ENCODE measurements at regions not wholly inside any gene's neighbourhood (a gene's known extent, or its start where the extent isn't known, plus 50 kb on each side); places are given as distances from the start of the nearest gene placed in this dataset.

DNA sequence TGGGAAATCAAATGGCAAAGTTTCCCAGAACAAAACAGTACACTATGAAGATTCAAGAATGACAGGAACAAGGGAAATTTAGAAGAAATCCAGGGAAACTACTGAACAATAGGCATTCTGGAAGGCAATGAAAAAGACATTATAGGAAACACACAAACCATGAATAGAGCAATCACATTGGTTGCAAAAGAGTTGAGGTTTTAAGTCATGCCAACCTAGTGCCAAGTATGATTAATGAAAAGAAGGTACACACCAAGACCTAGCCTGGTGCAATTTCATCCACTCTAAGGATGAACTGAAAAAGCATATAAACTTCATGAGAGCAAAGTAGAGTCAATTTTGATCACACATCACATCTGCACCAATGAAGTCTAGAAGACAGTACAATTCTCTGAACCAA, 326.9 kb downstream of the PDHA2 start:
- Mint-ChIP-seq H3K27ac (no peak overlapping the region), H3K4me1 (peaks cover 6% of the 10 kb centered on the region)

GRCh38 chr4:96170198-96170597, 330.3 kb downstream of the PDHA2 start:
- H3K4me3 Mint-ChIP-seq: no peak overlapping the region
- no peak for TF ChIP-seq CTCF (IDR thresholded peaks at IDR 0.05; ENCODE audit: unreplicated experiment in 3 of 3)
- H3K4me1 Mint-ChIP-seq: peaks cover under 1% of the 10 kb centered on the region
- H3K27me3 Mint-ChIP-seq (ENCODE audit: low read depth): no peaks in the 10 kb centered on the region
- no peaks in the 10 kb centered on the region for H3K36me3 Mint-ChIP-seq (ENCODE audit: low read depth)
- no peaks in the 10 kb centered on the region for H3K9me3 Mint-ChIP-seq
- no peak overlapping the region for H3K27ac Mint-ChIP-seq

More for the DNA sequence above, 326.9 kb downstream of the PDHA2 start:
- H3K9me3 Mint-ChIP-seq: no peaks in the 10 kb centered on the region
- H3K36me3 Mint-ChIP-seq (ENCODE audit: low read depth): no peaks in the 10 kb centered on the region
- TF ChIP-seq CTCF (IDR thresholded peaks at IDR 0.05; ENCODE audit: unreplicated experiment in 3 of 3): no peak
- no peaks in the 10 kb centered on the region for H3K27me3 Mint-ChIP-seq (ENCODE audit: low read depth)
- no peak overlapping the region for H3K4me3 Mint-ChIP-seq

DNA sequence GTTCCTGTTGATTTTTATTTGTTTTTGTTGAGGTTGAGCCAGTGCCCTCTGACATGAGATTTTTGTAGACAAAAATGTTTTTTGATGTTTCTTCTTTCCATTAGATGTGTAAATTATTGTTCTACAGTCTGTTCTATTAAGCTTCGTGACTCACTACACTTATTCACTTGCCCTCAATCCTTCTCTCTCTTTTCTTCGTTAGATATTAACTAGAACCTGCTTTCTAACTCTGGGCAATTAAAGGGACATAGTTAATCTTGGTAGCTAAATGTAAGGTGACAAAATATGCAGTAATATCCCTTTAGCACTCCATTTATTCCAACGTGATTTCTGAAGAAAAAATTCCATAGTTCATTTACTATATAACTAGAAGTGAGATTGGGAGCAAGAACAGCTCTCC, 333.9 kb downstream of the PDHA2 start:
- no peaks in the 10 kb centered on the region for H3K36me3 Mint-ChIP-seq (ENCODE audit: low read depth)
- no peak for TF ChIP-seq CTCF (IDR thresholded peaks at IDR 0.05; ENCODE audit: unreplicated experiment in 3 of 3)
- no peaks in the 10 kb centered on the region for H3K27me3 Mint-ChIP-seq (ENCODE audit: low read depth)
- no peak overlapping the region for H3K4me3 Mint-ChIP-seq
- H3K9me3 Mint-ChIP-seq: no peaks in the 10 kb centered on the region
- peak overlapping the region; percentile 28 to 53 (median 37) for H3K27ac Mint-ChIP-seq
- H3K4me1 Mint-ChIP-seq: no peaks in the 10 kb centered on the region

- no peak for TF ChIP-seq CTCF (IDR thresholded peaks at IDR 0.05; ENCODE audit: unreplicated experiment in 3 of 3)
- no peaks in the 10 kb centered on the region for H3K4me1 Mint-ChIP-seq
- H3K27ac Mint-ChIP-seq: no peak overlapping the region
- H3K36me3 Mint-ChIP-seq (ENCODE audit: low read depth): no peaks in the 10 kb centered on the region
- H3K27me3 Mint-ChIP-seq (ENCODE audit: low read depth): no peaks in the 10 kb centered on the region
- no peak overlapping the region for H3K4me3 Mint-ChIP-seq
- H3K9me3 Mint-ChIP-seq: no peaks in the 10 kb centered on the region
Observed at GRCh38 chr4:96175871-96176270, 336.0 kb downstream of the PDHA2 start.

GRCh38 chr4:96183611-96184010, 343.7 kb downstream of the PDHA2 start:
- H3K36me3 Mint-ChIP-seq (ENCODE audit: low read depth): no peaks in the 10 kb centered on the region
- no peaks in the 10 kb centered on the region for H3K4me1 Mint-ChIP-seq
- no peak overlapping the region for H3K27ac Mint-ChIP-seq
- H3K9me3 Mint-ChIP-seq: no peaks in the 10 kb centered on the region
- no peaks in the 10 kb centered on the region for H3K27me3 Mint-ChIP-seq (ENCODE audit: low read depth)
- no peak overlapping the region for H3K4me3 Mint-ChIP-seq
- TF ChIP-seq CTCF (IDR thresholded peaks at IDR 0.05; ENCODE audit: unreplicated experiment in 3 of 3): no peak

DNA sequence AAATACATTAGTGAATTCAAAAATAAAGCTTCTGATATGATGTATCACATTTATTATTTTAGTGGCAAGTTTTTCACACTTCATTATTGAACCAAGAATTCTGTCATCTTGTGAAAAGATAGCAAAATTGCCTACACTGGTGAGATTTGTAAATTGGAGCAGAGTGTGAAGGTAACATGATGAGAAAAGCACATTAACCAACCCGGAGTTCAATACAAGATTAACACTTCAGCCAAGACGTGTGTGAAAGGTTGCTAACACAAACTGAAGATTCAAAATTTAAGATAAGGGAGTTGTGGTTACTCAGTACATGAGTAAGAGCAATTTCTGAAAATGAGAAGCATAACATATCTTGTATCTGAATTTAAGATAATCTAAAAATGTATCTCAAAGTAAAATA, 346.7 kb downstream of the PDHA2 start:
- H3K27ac Mint-ChIP-seq: no peak overlapping the region
- TF ChIP-seq CTCF (IDR thresholded peaks at IDR 0.05; ENCODE audit: unreplicated experiment in 3 of 3): no peak
- no peaks in the 10 kb centered on the region for H3K9me3 Mint-ChIP-seq
- H3K27me3 Mint-ChIP-seq (ENCODE audit: low read depth): no peaks in the 10 kb centered on the region
- no peak overlapping the region for H3K4me3 Mint-ChIP-seq
- H3K36me3 Mint-ChIP-seq (ENCODE audit: low read depth): no peaks in the 10 kb centered on the region
- no peaks in the 10 kb centered on the region for H3K4me1 Mint-ChIP-seq
